ENCODE measurements at regions not wholly inside any gene's neighbourhood (a gene's known extent, or its start where the extent isn't known, plus 50 kb on each side); places are given as distances from the start of the nearest gene placed in this dataset.

GRCh38 chr2:160977376-160977775, 182.9 kb upstream of the TANK start:
- H3K36me3 Mint-ChIP-seq: peaks cover 9% of the 10 kb centered on the region
- POLR2A ChIA-PET: no interaction called here
- no peak for ATAC-seq
- H3K27ac Mint-ChIP-seq: no peak overlapping the region
- CTCF ChIA-PET: no interaction called here
- DNase-seq (ENCODE audit: low spot score): no peak
- peaks cover 2% of the 10 kb centered on the region; the same call in 1 of the 2 replicates for H3K4me1 Mint-ChIP-seq
- H3K27me3 Mint-ChIP-seq (ENCODE audit: low read depth): no peaks in the 10 kb centered on the region; the same call in 1 of the 2 replicates
- peaks cover 26% of the 10 kb centered on the region for H3K9me3 Mint-ChIP-seq
- TF ChIP-seq IRF2 (CRISPR knock-in tag; IDR thresholded peaks at IDR 0.05; ENCODE audit: borderline replicate concordance, low read depth) (no peak), GRHL2 (CRISPR knock-in tag; IDR thresholded peaks at IDR 0.05; ENCODE audit: insufficient replicate concordance, severe bottlenecking) (no peak), ZBTB21 (CRISPR knock-in tag; IDR thresholded peaks at IDR 0.05; ENCODE audit: borderline replicate concordance) (no peak), NFE2L1 (CRISPR knock-in tag; IDR thresholded peaks at IDR 0.05) (no peak), NR1H2 (CRISPR knock-in tag; IDR thresholded peaks at IDR 0.05) (no peak), KAT7 (CRISPR knock-in tag; IDR thresholded peaks at IDR 0.05; ENCODE audit: borderline replicate concordance) (no peak), ATF1 (CRISPR knock-in tag; IDR thresholded peaks at IDR 0.05) (no peak), NR3C1 (CRISPR knock-in tag; conservative IDR thresholded peaks at IDR 0.05; ENCODE audit: low read depth) (no peak), AFF4 (CRISPR knock-in tag; IDR thresholded peaks at IDR 0.05; ENCODE audit: borderline replicate concordance) (no peak), SMAD4 (CRISPR knock-in tag; IDR thresholded peaks at IDR 0.05) (no peak), CBFB (CRISPR knock-in tag; IDR thresholded peaks at IDR 0.05; ENCODE audit: low read depth) (no peak), NFYB (CRISPR knock-in tag; conservative IDR thresholded peaks at IDR 0.05; ENCODE audit: low read depth) (no peak), ZNF671 (CRISPR knock-in tag; IDR thresholded peaks at IDR 0.05) (no peak)
- TF ChIP-seq, protein P1, sequence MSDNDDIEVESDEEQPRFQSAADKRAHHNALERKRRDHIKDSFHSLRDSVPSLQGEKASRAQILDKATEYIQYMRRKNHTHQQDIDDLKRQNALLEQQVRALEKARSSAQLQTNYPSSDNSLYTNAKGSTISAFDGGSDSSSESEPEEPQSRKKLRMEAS (CRISPR knock-in tag; IDR thresholded peaks at IDR 0.05): no peak
- H3K4me3 Mint-ChIP-seq: no peak overlapping the region

GRCh38 chr2:160977854-160978253, 182.4 kb upstream of the TANK start:
- ChIA-PET CTCF (no interaction called here), POLR2A (no interaction called here)
- H3K4me3 Mint-ChIP-seq: no peak overlapping the region
- ATAC-seq (no peak), DNase-seq (ENCODE audit: low spot score) (no peak)
- H3K27ac Mint-ChIP-seq: no peak overlapping the region
- no peaks in the 10 kb centered on the region; the same call in 1 of the 2 replicates for H3K27me3 Mint-ChIP-seq (ENCODE audit: low read depth)
- H3K36me3 Mint-ChIP-seq: peaks cover 9% of the 10 kb centered on the region
- TF ChIP-seq ZNF121 (CRISPR knock-in tag; IDR thresholded peaks at IDR 0.05) (no peak), ZBTB21 (CRISPR knock-in tag; IDR thresholded peaks at IDR 0.05; ENCODE audit: borderline replicate concordance) (no peak)
- TF ChIP-seq, protein P2, sequence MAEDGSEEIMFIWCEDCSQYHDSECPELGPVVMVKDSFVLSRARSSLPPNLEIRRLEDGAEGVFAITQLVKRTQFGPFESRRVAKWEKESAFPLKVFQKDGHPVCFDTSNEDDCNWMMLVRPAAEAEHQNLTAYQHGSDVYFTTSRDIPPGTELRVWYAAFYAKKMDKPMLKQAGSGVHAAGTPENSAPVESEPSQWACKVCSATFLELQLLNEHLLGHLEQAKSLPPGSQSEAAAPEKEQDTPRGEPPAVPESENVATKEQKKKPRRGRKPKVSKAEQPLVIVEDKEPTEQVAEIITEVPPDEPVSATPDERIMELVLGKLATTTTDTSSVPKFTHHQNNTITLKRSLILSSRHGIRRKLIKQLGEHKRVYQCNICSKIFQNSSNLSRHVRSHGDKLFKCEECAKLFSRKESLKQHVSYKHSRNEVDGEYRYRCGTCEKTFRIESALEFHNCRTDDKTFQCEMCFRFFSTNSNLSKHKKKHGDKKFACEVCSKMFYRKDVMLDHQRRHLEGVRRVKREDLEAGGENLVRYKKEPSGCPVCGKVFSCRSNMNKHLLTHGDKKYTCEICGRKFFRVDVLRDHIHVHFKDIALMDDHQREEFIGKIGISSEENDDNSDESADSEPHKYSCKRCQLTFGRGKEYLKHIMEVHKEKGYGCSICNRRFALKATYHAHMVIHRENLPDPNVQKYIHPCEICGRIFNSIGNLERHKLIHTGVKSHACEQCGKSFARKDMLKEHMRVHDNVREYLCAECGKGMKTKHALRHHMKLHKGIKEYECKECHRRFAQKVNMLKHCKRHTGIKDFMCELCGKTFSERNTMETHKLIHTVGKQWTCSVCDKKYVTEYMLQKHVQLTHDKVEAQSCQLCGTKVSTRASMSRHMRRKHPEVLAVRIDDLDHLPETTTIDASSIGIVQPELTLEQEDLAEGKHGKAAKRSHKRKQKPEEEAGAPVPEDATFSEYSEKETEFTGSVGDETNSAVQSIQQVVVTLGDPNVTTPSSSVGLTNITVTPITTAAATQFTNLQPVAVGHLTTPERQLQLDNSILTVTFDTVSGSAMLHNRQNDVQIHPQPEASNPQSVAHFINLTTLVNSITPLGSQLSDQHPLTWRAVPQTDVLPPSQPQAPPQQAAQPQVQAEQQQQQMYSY (CRISPR knock-in tag; IDR thresholded peaks at IDR 0.05): no peak
- H3K9me3 Mint-ChIP-seq: peaks cover 26% of the 10 kb centered on the region
- H3K4me1 Mint-ChIP-seq: peaks cover 2% of the 10 kb centered on the region; the same call in 1 of the 2 replicates
